RCC 7860 (cell line): ENCODE measurements at regions not wholly inside any gene's neighbourhood (a gene's known extent, or its start where the extent isn't known, plus 50 kb on each side); places are given as distances from the start of the nearest gene placed in this dataset.

Experiments used
- DNase-seq: peaks from one replicate; pipeline ENCODE4 v3.0.0-alpha.2; 2015; ENCODE audit warnings: low spot score
- FAIRE-seq: peaks from 2 replicates; lab custom pipeline; 2012; peaks lifted over from hg19 to GRCh38; lab: Jason Lieb, UNC

GRCh38 chr15:69955240-69955894 lies 142.3 kb downstream of the TLE3 start:
- DNase-seq (no peak), FAIRE-seq (no peak)

- DNase-seq (no peak), FAIRE-seq (no peak)
Measured at GRCh38 chr15:69956417-69956816, 141.3 kb downstream of the TLE3 start.

GRCh38 chr15:69957175-69957574 lies 140.5 kb downstream of the TLE3 start:
- FAIRE-seq (no peak), DNase-seq (no peak)

GRCh38 chr15:69958496-69959084 lies 139.1 kb downstream of the TLE3 start:
- DNase-seq (no peak), FAIRE-seq (no peak)

GRCh38 chr15:69962561-69962960 lies 135.2 kb downstream of the TLE3 start:
- FAIRE-seq (no peak), DNase-seq (no peak)

- DNase-seq (no peak), FAIRE-seq (no peak)
Measured at GRCh38 chr15:69963385-69963784, 134.3 kb downstream of the TLE3 start.

GRCh38 chr15:69971771-69972170 lies 125.9 kb downstream of the TLE3 start:
- no peak for FAIRE-seq
- no peak for DNase-seq

- DNase-seq (no peak), FAIRE-seq (no peak)
Measured at GRCh38 chr15:69972436-69972835, 125.3 kb downstream of the TLE3 start.

- FAIRE-seq (no peak), DNase-seq (peak; percentile 34)
Measured at GRCh38 chr15:69973102-69973714, 124.5 kb downstream of the TLE3 start.

- FAIRE-seq (no peak), DNase-seq (no peak)
Measured at GRCh38 chr15:69973880-69974279, 123.8 kb downstream of the TLE3 start.

GRCh38 chr15:69974321-69974720 lies 123.4 kb downstream of the TLE3 start:
- FAIRE-seq, result no peak

GRCh38 chr15:69976366-69976994 lies 121.2 kb downstream of the TLE3 start:
- peak; percentile 7 for DNase-seq
- no peak for FAIRE-seq

More at GRCh38 chr15:69974321-69974720, 123.4 kb downstream of the TLE3 start:
- no peak for DNase-seq

GRCh38 chr15:69978603-69979002 lies 119.1 kb downstream of the TLE3 start:
- FAIRE-seq, result no peak

GRCh38 chr15:69979262-69979661 lies 118.5 kb downstream of the TLE3 start:
- FAIRE-seq (no peak), DNase-seq (peak; percentile 65)

More at GRCh38 chr15:69978603-69979002, 119.1 kb downstream of the TLE3 start:
- DNase-seq, result no peak

GRCh38 chr15:69979783-69980182 lies 117.9 kb downstream of the TLE3 start:
- FAIRE-seq (no peak), DNase-seq (no peak)

- no peak for DNase-seq
- no peak for FAIRE-seq
Measured at GRCh38 chr15:69980341-69981059, 117.2 kb downstream of the TLE3 start.

GRCh38 chr15:69982037-69982436 lies 115.7 kb downstream of the TLE3 start:
- FAIRE-seq (no peak), DNase-seq (no peak)

- FAIRE-seq, result no peak
- peak; percentile 24 for DNase-seq
Measured at GRCh38 chr15:69983696-69984265, 113.9 kb downstream of the TLE3 start.

GRCh38 chr15:69987492-69988489 lies 109.9 kb downstream of the TLE3 start:
- DNase-seq, result no peak

More at GRCh38 chr15:69987492-69988489, 109.9 kb downstream of the TLE3 start:
- FAIRE-seq, result no peak
